ENCODE measurements at regions not wholly inside any gene's neighbourhood (a gene's known extent, or its start where the extent isn't known, plus 50 kb on each side); places are given as distances from the start of the nearest gene placed in this dataset.
"Not testable (repeated sequence)": the region's sequence is repeated elsewhere in the genome, so short reads cannot be mapped to it uniquely, and the experiment has no call there.

DNA sequence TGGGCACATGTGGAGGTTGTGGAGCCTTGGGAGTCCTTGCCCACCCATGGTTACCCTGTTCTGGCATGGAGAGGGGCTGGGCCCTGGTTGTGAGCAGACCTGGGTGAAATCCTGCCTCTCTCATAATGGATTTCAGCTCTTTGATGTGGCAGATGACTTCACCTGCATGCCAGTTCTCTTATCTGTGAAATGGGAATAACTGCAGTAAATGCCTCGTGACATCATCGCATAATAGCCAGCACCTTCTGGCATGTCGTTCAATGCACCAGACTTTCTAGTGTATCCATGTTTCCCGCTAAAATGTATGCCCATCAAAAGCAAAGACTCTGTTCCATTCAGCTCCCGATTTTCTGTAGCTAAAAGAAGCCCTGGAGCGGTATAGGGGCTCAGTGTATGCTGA, 197.6 kb downstream of the MAF start:
- no peak for DNase-seq

DNA sequence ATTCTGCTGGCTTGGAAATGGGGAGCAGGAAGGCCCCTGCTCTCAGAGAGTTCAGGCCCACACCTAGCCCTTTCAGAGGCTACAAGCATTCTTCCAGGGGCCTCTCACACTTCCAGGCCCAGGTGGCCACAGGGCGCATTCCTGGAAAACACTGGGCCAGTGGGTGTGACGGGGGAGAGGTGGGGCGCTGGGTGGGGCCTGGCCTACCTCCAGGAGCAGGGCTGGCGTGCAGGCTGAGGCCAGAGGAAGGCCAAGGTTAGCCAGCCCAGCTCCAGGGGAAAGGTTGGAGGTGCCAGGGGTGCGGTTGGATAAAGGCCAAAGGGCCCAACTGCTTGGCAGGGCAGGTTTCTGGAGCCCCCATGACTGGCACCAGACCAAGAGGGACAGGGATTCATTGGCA, 198.2 kb downstream of the MAF start:
- DNase-seq, result no peak

DNA sequence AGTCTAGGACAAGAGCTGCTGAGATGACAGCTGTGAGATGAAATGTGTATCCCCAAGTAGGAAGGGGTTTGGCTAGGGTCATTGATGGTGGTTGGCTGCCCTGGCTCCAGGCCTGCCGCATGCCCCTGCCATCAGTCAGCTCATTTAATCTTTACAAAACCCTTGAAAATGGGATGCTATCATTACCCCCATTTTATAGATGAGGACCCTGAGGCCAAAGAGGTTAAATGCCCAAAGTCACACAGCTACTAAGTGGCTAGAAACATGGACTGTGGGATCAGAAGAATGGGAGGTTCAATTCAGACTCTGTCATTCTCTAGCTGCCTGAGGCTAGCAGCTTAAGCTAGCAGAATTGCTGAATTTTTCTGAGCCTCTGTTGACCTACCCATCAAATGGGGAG, 198.8 kb downstream of the MAF start:
- no peak for DNase-seq

DNA sequence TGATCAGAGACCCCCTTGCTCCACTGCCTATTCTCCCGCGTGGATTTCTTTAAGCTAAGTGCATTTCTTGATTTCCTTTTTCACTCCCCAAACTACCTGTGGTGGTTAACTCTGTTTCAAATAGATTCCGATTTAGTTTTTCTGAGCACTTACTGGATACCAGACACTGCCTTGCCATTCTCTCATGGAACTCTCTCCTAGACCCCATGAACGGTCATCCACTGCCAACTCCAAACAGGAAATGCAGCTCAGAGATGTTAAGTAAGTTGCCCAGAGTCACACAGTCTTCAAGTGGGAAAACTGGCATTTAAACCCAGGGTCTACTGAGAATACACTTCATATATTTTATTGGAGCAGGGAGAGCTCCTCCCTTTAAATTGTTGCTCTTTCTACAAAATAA, 199.4 kb downstream of the MAF start:
- DNase-seq, result no peak

DNA sequence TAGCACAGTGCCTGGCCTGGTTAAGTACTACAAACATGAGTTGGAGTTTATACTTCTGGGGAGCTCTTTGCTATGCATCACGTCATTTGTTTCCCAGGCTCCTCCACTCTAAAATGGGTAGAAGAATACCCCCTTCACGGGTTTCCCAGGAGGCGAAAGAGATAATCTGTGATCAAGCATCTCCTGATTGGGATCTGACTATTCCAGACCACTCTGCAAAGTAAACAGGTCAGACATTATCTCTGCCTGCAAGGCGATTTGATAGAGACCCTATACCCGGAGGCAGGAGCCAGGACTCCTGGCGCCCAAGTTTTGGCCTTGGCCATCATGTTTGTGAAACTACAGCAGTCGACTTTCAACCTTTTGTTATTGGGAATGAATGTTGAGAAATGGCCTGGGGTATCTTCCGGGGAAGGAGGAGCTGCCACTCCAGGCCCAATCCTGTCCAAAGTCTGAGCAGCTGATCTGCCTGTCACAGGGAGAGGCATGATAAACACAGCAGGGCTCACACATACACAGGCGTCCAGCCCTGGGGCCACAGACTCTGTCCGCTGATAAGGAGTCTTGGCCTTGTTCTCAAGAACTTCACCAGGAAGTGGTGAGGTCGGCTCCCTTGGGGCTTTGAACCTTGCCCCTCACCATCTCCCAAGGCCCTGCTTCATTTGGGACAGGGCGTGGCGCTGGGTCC, 199.9 kb downstream of the MAF start:
- DNase-seq, result no peak

DNA sequence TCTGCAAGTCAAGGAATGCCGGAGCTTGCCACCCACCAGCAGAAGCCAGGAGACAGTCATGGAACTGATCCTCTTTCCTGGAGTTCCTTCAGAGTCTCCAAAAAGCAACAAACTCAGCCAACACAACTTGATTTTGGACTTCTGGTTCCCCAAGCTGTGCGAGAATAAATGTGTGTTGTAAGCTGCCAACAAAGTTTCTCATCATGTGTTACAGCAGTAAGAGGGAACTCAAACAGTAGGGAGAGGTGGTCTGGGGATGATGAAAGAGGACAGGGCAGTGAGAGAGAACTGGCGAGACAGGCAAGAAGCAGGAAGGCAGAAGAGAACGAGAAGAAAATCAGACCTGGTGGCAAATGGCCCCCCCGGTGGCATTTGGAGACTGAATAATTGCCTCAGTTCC, 204.9 kb downstream of the MAF start:
- DNase-seq, result no peak

DNA sequence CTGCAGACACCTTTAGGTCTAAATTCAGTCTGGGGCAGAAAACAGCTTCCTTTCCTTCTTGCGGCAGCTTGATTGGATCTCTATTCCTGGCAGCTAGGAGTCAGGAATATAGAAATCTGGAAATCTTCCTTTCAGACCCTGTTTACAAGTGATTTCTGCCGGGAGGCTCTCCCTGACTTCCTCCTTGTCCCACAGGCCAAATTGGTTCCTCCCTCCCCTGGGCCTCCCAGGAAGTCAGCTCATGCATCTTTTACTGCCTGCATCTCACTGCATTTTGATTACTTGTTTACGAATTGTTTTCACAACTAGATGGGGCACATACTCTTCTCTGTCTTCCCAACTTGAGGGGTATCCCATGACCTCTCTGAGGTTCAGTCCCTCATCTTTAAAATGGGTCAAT, 206.3 kb downstream of the MAF start:
- DNase-seq, result no peak

DNA sequence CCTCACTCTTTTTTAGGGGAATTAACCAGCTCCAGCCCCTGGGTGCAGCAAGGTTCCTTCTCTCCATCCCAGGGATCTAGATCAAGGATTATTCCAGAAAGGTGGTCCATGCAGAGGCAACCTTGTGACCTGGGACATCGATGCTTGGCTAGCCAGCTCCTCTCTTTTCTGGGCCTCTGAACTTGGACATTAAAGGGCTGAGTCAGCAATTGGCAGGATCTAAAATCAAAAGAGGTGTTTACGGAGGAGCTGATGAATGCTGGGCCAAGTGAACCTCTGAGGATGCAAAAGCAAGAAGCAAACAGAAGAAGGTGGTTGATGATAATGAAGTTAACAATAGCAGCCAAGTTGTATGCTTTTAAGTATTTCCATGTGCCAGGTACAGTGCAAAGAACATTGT, 207.0 kb downstream of the MAF start:
- no peak for DNase-seq

DNA sequence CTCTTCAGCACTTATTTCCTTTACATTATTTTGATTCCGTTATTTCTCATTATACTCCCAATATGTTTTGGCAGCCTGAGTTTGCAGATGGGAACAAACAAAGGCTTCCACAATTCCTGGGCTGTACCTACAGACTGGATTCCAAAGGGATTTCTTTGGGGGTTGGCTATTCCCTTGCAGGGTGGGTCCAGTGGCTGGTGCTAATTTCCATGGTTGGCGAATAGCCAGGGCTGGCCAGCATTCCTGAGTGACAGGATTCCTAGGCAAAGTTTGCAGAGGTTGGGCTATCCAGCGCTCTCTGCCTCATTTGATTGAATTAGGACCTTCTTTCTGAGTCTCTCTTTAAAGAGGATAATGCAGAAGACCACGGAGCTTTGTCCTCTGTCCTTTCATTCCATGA, 207.4 kb downstream of the MAF start:
- no peak for DNase-seq

DNA sequence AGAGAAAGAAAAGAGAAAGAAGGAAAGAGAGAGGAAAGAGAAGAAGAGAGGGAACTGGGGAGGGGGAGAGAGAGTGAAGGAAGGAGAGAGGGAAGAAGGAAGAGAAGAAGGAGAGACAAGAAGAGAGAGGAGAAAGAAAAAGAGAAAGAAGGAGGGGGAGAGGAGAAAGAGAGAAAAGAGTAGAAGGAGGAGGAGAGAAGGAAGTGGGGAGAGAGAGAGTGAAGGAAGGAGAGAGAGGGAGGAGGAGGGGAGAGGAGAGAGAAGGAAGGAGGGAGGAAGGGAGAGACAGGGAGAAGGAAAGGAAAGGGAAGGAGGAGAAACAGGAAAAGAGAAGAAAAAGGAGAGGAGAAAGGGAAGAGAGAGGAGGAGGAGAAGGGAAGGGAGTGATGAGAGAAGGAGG, 208.5 kb downstream of the MAF start:
- no peak for DNase-seq

DNA sequence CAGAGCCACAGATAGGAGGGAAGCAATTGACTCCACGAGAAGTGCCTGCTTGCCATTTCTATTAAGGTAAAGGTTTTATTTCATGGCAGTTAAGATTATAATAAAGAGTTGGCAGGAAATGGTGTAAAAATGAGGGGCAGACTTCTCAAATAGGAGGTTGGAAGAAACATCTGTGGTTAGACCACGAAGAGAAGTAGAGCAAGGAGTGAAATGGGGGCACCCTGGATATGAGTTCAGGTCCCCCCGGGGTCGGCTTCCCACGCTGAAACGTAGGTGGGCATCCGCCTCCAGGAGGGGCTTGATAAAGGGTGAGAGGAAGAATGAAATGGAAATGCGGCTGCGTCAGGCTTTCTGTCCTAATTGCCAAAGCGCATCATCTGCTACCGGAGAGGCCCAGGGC, 209.1 kb downstream of the MAF start:
- no peak for DNase-seq

DNA sequence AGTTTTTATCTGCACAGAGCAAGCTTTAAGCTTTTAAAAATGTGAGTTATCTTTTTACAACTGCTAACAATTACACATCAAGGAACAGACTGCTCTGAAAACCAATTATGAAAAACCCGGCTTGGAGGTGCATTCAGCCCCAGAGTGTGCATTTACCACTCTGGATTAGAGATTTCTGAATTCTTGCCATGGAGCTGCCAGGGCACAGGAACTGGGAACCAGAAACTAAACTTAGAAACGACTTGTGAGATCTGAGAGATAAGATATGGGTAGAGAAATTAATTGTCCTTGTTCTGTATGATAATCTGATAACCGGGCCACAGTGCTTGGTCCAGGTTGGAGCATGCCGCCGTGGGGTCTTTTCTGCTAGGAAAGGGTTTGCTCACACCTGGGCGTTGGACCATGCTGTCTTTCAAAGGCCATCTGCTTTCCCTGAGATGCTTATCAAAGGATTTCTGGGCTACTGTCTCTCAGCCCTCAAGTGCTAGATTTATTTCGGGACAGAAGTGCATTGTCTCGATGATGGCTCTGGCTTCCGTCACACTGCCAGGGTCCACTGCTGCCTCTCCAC, 210.0 kb downstream of the MAF start:
- DNase-seq, result no peak

DNA sequence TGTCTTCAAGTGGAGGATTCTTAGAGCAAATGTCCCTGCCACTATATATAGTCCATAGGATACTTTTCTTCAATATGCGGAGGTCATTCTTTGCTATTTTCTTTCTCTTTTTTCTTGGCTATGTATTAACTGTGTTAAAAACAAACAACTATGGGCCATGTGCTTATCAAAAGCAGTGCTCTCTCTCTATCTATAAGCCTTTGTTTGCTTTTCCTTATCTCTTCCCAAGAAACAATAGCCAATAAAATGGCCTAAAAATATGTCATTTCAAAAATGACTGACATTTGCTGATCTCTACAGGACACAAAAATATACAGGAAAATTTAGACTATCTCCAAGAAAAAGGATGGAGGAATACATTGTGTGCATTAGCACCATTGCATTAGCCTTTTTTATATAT, 212.1 kb downstream of the MAF start:
- no peak for DNase-seq

DNA sequence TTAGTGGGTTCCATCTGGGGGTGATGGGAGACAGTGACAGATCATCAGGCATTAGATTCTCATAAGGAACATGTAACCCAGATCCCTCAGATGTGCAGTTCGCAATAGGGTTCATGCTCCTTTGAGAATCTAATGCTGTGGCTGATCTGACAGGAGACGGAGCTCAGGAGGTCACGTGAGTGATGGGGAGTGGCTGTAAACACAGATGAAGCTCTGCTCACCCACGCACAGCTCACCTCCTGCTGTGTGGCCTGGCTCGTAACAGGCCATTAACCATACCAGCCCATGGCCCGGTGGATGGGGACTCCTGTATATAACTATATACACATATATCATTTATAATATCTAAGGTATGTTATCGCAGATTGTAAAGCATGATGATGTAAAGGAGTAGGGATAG, 214.2 kb downstream of the MAF start:
- DNase-seq, result no peak

DNA sequence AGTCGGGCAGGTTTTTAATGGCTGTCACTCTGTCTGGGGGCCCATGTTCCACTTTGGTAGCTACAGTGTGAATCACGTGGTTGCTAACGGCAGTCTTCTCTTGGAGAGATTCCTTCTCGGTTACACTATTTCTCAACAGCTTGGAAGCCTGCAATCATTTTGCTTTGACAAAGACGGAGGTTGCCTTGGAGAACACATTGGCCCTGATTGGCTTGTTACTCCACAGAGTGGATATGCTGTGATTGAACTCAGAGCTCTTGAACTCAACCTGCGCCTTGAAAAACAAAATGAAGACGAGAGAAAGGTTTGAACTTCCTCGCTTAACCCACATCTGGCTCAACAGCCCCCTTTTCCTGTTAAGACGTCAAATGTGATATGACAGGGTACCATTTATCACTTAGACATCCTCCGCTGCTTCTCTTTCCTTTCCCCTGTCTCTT, 218.9 kb downstream of the MAF start:
- DNase-seq, result no peak

DNA sequence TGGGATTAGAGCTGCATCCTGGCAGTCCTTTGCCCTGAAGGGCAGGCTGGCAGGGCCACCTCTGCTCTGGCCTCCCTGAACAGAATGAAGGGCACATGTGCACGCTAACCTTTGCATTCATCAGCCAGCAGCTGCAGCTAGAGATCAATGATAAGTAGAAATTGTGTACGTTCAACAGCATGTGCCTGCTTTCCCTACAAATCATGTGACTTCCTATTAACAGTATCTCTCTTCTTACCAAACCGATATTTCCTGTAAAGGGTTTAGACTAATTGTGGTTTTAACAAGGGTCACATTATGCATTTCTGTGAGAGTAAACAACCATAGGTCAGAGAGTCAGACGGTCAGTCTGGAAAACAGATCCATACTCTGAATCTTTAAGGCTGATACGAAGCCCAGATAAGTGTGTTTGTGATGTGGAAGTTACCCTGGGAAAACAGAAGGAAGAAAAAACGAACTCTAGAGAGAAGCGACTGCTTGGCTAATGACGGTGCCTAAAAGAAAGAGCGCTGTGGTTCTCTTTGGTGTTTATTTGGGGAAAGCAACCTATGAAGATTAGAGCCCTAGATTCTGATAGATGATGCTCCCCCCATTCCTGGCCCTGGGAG, 219.4 kb downstream of the MAF start:
- DNase-seq, result no peak

DNA sequence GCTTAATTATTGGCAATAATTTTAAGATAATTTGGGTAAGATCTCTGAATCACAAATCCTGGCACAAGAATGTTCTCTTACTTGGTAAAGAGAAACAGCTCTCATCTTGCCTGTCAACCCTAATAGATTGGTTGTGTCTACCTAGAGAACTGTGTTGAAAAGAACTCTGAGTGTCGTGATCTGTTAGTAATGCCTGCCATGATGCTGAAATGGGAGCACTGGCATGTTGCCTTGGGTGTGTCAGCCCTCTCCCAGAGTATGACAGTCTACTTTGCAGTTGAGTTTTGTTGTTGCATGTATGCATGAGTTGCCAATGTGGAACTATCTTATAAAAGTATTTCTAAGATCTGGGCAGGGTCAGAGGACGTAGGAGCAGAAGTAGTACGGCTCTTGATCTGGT, 221.4 kb downstream of the MAF start:
- DNase-seq, result no peak

DNA sequence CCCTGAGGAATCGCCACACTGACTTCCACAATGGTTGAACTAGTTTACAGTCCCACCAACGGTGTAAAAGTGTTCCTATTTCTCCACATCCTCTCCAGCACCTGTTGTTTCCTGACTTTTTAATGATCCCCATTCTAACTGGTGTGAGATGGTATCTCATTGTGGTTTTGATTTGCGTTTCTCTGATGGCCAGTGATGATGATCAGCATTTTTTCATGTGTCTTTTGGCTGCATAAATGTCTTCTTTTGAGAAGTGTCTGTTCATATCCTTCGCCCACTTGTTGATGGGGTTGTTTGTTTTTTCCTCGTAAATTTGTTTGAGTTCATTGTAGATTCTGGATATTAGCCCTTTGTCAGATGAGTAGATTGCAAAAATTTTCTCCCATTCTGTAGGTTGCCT, 223.5 kb downstream of the MAF start:
- not testable (repeated sequence) for DNase-seq

DNA sequence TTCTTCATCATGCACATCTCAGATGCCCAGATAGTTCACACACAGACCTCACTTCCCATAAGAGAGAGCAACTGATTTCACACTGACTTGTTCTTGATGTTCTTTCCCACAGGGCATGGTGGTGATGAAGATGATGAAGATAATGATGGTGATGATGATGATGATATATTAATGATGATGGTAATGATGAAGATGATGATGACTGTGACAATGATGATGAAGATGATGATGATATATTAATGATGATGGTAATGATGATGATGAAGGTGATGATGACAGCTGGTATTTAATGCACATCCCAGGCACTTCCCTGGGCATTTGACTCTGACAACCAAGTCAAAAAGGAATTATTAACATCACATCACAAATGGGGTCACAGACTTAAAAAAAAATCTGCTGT, 225.2 kb downstream of the MAF start:
- no peak for DNase-seq

DNA sequence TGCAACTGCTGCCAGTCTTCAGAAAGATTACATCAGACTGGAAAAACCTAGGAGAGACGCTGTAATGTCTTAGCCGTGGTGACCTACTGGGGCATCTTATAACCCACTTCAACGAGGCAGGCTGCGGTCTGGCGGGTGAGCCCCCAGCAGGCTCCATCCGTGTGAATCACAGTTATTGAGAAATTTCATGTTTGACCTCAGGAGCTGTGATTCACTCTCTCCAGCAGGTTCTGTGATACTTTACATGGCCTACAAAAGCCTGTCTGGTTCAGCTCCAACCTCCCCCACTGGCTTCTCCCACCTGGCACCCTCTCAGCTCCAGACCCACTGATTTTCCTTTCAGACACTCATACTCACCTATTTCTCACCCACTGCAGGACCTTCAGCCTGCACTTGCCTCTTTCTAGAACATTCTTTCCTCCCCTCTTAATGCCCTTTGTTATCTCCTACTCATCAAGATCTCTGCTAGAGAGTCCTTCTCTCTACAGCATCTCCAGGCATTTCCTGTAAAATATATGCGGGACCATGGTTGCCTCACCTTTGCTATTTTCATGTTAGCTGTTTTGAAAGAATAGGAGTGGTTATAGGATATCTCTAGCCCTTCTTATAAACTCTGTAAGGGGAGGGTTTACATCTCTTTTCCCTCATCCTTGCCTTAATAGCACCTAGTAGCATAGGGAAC, 227.9 kb downstream of the MAF start:
- DNase-seq, result peak; percentile 16

DNA sequence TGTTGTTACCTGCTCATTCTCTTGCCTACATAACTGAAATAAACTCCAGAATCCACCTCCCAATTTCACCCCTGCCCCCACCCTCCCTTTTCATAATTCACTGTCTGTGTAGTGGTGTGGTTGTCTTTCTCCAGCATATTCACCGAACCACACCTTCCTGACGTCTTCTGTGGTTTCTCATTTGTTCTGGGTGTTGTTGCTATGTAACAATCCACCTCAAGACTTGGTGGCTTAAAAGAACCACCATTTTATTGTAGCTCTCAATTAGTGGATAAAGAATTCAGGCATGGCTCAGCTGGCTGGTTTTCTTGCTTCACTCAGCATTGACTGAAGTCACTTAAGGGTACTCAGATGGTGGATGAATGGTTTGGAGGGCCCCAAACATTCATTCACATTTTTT, 229.8 kb downstream of the MAF start:
- DNase-seq, result no peak

DNA sequence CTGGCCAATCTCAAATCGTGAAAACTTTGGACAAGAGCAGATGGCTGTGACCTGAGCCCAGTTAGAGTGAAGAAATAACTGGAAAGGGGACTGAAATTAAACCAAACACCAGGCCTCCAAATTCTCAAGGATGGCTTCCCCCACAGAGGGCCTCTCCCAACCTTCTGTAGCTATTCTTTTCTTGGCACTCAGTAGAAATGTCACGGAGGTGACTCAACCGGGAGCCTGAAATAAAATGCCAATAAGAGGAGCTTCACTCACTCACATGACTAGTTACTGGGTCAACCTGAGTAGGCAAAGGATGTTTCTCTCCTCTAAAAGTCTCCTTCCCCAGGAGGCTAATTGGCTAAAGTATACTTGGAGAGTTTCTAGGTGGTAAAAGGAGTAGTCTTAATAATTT, 230.7 kb downstream of the MAF start:
- DNase-seq, result no peak

DNA sequence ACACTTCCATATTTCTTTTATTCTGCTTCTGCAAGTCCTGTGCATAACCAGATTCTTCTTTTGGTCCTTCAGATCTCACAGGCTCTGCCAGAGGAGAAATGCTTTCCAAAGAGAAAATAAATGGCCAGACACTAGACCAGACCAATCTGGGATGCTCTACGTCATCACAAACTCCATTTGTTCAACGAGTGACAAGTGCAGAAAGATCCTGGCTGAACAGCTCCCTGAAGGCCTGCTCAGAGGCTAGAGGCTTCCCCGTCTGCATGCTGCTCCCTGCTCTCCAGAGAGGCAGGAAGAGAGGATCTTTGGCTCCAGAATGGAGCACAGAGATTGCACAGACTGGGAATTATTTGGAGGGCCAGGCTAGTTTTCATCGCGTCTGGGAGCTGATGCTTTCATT, 232.7 kb downstream of the MAF start:
- DNase-seq, result no peak

DNA sequence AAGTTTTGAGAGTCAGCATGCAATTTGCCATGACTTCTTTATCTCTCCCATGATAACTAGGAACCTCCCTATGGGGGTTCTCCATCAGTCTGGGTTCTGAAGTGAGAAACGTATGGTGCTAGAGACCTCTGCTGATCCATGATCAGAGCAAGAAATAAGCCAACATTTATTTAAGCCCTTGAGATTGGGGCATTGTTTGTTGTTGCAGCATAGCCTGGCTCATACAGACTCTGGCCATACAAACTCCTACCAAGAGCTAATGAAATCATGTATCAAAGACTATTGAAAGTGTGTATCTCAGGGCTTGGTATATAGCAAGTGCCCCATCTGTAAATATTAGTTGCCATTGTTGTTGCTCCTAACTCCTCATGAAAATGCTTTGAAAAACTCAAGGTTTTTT, 233.9 kb downstream of the MAF start:
- DNase-seq, result no peak
